ENCODE measurements at regions not wholly inside any gene's neighbourhood (a gene's known extent, or its start where the extent isn't known, plus 50 kb on each side); places are given as distances from the start of the nearest gene placed in this dataset.

DNA sequence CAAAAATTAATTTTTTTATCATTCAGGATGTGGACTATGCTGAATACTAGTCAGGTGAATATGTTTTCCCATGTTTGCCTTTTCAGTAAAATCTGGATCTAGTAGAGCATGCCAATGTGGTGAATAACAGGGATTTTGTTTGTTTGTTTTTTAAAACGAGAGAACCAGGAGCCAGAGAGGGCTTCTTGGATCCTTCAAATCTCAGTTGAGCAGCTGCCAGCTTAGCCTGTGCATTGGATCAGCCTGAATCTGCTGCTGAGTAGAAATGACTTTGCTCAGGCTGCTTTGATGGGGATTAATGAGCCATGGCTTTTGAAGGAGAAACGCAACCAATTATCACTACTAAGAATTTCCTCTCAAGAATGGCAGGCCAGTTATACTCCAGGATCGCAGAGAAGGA, 493.8 kb downstream of the ARL4A start:
- no peak for DNase-seq (ENCODE audit: low read depth, low spot score)
- Histone ChIP-seq H3K27ac (no peak overlapping the region), H3K4me3 (no peak overlapping the region), H3K9me3 (ENCODE audit: low read depth, low read length) (no peaks in the 10 kb centered on the region), H3K9ac (ENCODE audit: insufficient read length) (no peak overlapping the region), H3K36me3 (ENCODE audit: insufficient read depth, low read length) (no peaks in the 10 kb centered on the region)
- TF ChIP-seq EZH2 (IDR thresholded peaks at IDR 0.05) = no peak
- TF ChIP-seq FOXP2 (optimal IDR thresholded peaks at IDR 0.05; ENCODE audit: control extremely low read depth, extremely low read length, insufficient read depth) = no peak

DNA sequence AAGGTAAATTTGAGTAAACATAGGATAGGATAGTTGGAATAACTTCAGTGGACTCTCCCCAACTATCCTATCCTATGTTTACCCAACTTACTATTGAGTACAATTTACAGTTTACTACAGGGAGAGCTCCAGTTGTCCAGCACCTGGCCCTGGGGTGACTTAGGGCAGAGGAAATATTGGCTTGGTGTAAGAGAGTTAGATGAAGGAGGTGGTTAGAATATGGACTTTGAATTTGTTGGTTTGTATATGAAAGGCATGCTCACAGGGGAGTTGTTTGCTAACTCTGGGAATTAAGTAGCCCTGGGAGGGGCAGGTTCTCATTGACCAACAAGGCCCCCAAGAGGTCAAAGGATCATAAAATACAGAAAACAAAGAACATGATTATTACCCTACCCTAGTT, 497.7 kb downstream of the ARL4A start:
- Histone ChIP-seq H3K27ac (no peak overlapping the region), H3K36me3 (ENCODE audit: insufficient read depth, low read length) (no peaks in the 10 kb centered on the region), H3K9me3 (ENCODE audit: low read depth, low read length) (no peaks in the 10 kb centered on the region), H3K4me3 (no peak overlapping the region), H3K9ac (ENCODE audit: insufficient read length) (no peak overlapping the region)
- no peak for DNase-seq (ENCODE audit: low read depth, low spot score)
- TF ChIP-seq FOXP2 (optimal IDR thresholded peaks at IDR 0.05; ENCODE audit: control extremely low read depth, extremely low read length, insufficient read depth) = no peak

DNA sequence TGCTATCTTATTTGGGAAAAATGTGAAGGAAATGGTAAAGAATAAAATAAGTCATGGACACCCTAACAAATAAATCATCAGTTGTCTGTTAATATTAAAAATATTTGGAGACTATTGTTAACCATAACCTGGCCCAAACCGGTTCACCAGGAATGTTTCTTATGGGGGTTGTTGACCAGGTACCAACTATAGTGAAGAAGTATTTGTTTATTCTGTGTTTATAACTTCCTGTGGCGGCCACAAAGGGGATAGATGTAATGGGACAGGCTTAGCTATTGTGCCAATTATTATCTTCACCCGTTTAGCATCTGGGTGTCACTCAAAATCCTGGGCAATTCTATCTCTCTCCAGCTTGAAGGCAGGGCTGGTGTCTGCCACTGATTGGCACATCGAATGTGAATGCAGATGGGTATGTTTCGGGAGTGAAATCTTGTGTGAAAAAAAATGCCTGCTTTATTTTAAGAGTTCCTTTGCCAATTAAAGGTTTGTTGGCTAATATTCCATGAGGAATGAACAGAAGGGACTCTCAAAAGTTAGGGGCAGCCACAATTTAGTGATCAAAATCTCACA, 500.9 kb downstream of the ARL4A start:
- DNase-seq (ENCODE audit: low read depth, low spot score) = no peak
- TF ChIP-seq EZH2 (IDR thresholded peaks at IDR 0.05) (no peak), FOXP2 (optimal IDR thresholded peaks at IDR 0.05; ENCODE audit: control extremely low read depth, extremely low read length, insufficient read depth) (no peak), POLR2AphosphoS5 (IDR thresholded peaks at IDR 0.05; ENCODE audit: borderline replicate concordance, low read depth, low read length) (no peak)
- no peak overlapping the region for H3K4me3 ChIP-seq

DNA sequence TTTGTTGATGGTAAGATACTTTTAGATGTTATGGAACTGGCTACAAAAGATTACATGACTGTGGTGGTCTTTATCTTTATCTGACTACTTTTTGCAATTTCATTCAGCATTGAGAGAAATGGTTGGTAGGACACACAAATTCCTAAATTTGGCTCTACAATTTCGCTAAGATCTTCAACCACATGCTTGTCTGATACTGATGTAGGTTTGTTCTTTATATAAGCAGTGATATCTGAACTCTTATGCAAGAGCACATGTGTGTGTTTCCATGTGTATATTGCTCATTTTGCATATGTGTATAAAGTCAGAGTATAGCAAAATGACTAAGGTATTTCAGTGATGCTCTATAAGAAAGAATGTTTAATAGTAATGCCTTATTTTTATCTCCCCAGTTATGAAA, 501.5 kb downstream of the ARL4A start:
- no peak overlapping the region for H3K9ac ChIP-seq (ENCODE audit: insufficient read length)
- no peak for DNase-seq (ENCODE audit: low read depth, low spot score)
- H3K9me3 ChIP-seq (ENCODE audit: low read depth, low read length) = no peaks in the 10 kb centered on the region
- TF ChIP-seq FOXP2 (optimal IDR thresholded peaks at IDR 0.05; ENCODE audit: control extremely low read depth, extremely low read length, insufficient read depth) = no peak
- TF ChIP-seq EZH2 (IDR thresholded peaks at IDR 0.05) = no peak
- no peak for TF ChIP-seq POLR2AphosphoS5 (IDR thresholded peaks at IDR 0.05; ENCODE audit: borderline replicate concordance, low read depth, low read length)
- H3K36me3 ChIP-seq (ENCODE audit: insufficient read depth, low read length) = no peaks in the 10 kb centered on the region
- H3K4me3 ChIP-seq = no peak overlapping the region
- peak overlapping the region; percentile 61; the same call in 1 of the 2 replicates for H3K27ac ChIP-seq

More for the DNA sequence above, 500.9 kb downstream of the ARL4A start:
- H3K9ac ChIP-seq (ENCODE audit: insufficient read length) = no peak overlapping the region
- no peak overlapping the region for H3K27ac ChIP-seq
- no peaks in the 10 kb centered on the region for H3K9me3 ChIP-seq (ENCODE audit: low read depth, low read length)
- H3K36me3 ChIP-seq (ENCODE audit: insufficient read depth, low read length) = no peaks in the 10 kb centered on the region

DNA sequence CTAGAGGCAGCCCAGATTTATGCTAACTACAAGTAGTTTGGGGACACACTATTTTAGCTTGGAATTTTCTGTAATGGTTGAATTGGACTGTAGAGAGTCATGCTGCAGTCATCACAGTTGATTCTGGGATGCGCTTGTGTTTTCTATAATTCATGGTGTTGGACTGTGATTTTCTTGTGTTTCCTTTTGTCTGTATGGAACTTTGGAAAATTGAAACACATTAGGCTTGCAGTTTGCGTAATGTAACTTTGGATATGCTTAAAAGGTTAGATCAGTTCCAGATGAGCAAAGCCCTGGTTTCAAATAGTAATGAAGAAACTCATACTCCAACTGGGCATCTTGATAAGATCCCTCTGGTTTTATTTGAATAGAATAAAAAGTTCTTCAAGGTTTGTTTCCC, 502.2 kb downstream of the ARL4A start:
- H3K9ac ChIP-seq (ENCODE audit: insufficient read length) = no peak overlapping the region
- DNase-seq (ENCODE audit: low read depth, low spot score) = peak; percentile 34
- no peaks in the 10 kb centered on the region for H3K9me3 ChIP-seq (ENCODE audit: low read depth, low read length)
- peak overlapping the region; percentile 61 for H3K27ac ChIP-seq
- TF ChIP-seq POLR2AphosphoS5 (IDR thresholded peaks at IDR 0.05; ENCODE audit: borderline replicate concordance, low read depth, low read length) (no peak), FOXP2 (optimal IDR thresholded peaks at IDR 0.05; ENCODE audit: control extremely low read depth, extremely low read length, insufficient read depth) (no peak), EZH2 (IDR thresholded peaks at IDR 0.05) (no peak)
- 0 out of 2 replicates have a peak overlapping the region, but pooled peaks have one; percentile 1 for H3K4me3 ChIP-seq
- no peaks in the 10 kb centered on the region for H3K36me3 ChIP-seq (ENCODE audit: insufficient read depth, low read length)

DNA sequence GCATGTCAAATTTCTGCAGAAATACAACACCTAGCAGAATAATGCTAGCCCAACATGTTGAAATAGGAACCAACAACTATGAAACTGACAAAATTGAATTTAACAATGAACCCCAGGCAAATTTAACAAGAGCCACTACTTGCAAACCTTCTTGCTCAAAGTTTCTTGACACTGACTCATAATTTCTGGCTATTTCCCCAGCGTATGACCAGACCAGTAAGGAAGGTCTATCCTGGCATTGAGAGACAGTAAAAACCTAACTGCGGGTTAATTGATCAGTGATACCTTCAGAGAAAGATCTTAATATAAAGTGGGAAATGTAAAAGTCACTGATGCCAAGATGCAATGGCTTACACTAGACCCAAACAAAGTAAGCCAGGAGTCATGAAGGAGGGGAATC, 510.1 kb downstream of the ARL4A start:
- no peak for DNase-seq (ENCODE audit: low read depth, low spot score)
- TF ChIP-seq POLR2AphosphoS5 (IDR thresholded peaks at IDR 0.05; ENCODE audit: borderline replicate concordance, low read depth, low read length) (no peak), FOXP2 (optimal IDR thresholded peaks at IDR 0.05; ENCODE audit: control extremely low read depth, extremely low read length, insufficient read depth) (no peak), EZH2 (IDR thresholded peaks at IDR 0.05) (no peak)
- Histone ChIP-seq H3K9ac (ENCODE audit: insufficient read length) (no peak overlapping the region), H3K4me3 (no peak overlapping the region), H3K9me3 (ENCODE audit: low read depth, low read length) (no peaks in the 10 kb centered on the region), H3K36me3 (ENCODE audit: insufficient read depth, low read length) (no peaks in the 10 kb centered on the region), H3K27ac (no peak overlapping the region)

DNA sequence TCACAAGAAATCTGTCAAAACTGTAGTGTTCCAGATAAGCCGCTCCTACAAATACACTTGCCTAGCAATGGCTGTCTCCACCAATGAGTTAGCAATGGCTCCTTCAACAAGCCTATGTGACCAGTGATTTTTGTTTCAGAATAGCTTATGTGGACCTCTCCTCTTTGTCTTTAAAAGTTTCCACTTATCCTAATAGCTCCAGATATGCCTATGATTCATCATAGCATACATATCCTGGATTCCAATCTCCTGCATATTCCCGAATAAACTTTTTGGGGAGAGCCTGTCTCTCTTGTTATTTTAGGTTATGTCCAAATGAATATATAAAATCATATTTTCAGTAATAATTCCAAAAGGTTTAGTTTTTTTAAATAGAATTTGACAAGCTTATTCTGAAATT, 510.6 kb downstream of the ARL4A start:
- Histone ChIP-seq H3K9ac (ENCODE audit: insufficient read length) (no peak overlapping the region), H3K4me3 (no peak overlapping the region), H3K9me3 (ENCODE audit: low read depth, low read length) (no peaks in the 10 kb centered on the region), H3K27ac (no peak overlapping the region), H3K36me3 (ENCODE audit: insufficient read depth, low read length) (no peaks in the 10 kb centered on the region)
- no peak for TF ChIP-seq FOXP2 (optimal IDR thresholded peaks at IDR 0.05; ENCODE audit: control extremely low read depth, extremely low read length, insufficient read depth)
- no peak for TF ChIP-seq EZH2 (IDR thresholded peaks at IDR 0.05)
- no peak for TF ChIP-seq POLR2AphosphoS5 (IDR thresholded peaks at IDR 0.05; ENCODE audit: borderline replicate concordance, low read depth, low read length)
- DNase-seq (ENCODE audit: low read depth, low spot score) = no peak

DNA sequence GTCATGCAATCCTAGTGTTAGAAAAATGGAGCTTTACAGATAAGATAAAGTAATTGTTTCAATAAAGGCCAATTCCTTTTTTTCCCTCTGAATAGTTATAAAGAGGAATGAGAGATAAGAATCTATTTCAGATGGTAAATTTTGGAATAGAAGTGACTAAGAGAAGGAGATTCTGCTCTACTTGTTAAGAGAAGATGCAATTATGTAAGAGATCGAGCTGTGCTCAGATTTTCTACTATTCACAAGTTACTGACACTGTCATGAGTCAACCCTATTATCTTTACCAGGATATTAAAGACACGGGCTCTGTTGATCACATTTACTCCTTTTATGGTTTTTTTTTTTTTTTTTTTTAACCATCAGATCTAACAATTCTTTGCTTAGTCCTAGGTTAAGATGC, 511.3 kb downstream of the ARL4A start:
- Histone ChIP-seq H3K9me3 (ENCODE audit: low read depth, low read length) (no peaks in the 10 kb centered on the region), H3K36me3 (ENCODE audit: insufficient read depth, low read length) (no peaks in the 10 kb centered on the region), H3K4me3 (no peak overlapping the region), H3K9ac (ENCODE audit: insufficient read length) (no peak overlapping the region), H3K27ac (no peak overlapping the region)
- DNase-seq (ENCODE audit: low read depth, low spot score) = no peak
- TF ChIP-seq FOXP2 (optimal IDR thresholded peaks at IDR 0.05; ENCODE audit: control extremely low read depth, extremely low read length, insufficient read depth) = no peak
- no peak for TF ChIP-seq EZH2 (IDR thresholded peaks at IDR 0.05)
- TF ChIP-seq POLR2AphosphoS5 (IDR thresholded peaks at IDR 0.05; ENCODE audit: borderline replicate concordance, low read depth, low read length) = no peak

DNA sequence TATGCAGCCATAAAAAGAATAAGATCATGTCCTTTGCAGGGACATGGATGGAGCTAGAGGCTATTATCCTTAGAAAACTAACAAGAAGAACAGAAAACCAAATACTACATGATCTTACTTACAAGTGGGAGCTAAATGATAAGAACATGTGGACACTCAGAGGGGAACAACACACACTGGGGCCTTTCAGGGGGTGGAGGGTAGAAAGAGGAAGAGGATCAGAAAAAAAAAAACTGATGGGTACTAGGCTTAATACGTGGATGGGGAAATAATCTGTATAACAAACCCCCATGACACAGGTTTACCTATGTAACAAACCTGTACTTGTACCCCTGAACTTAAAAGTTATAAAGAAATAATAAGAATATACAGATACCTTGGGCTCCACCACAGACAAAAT, 514.2 kb downstream of the ARL4A start:
- no peak overlapping the region for H3K9ac ChIP-seq (ENCODE audit: insufficient read length)
- H3K36me3 ChIP-seq (ENCODE audit: insufficient read depth, low read length) = no peaks in the 10 kb centered on the region
- no peak for DNase-seq (ENCODE audit: low read depth, low spot score)
- H3K4me3 ChIP-seq = no peak overlapping the region
- TF ChIP-seq POLR2AphosphoS5 (IDR thresholded peaks at IDR 0.05; ENCODE audit: borderline replicate concordance, low read depth, low read length) = no peak
- TF ChIP-seq FOXP2 (optimal IDR thresholded peaks at IDR 0.05; ENCODE audit: control extremely low read depth, extremely low read length, insufficient read depth) = no peak
- TF ChIP-seq EZH2 (IDR thresholded peaks at IDR 0.05) = no peak
- no peak overlapping the region for H3K27ac ChIP-seq
- H3K9me3 ChIP-seq (ENCODE audit: low read depth, low read length) = no peaks in the 10 kb centered on the region
